ENCODE measurements at regions not wholly inside any gene's neighbourhood (a gene's known extent, or its start where the extent isn't known, plus 50 kb on each side); places are given as distances from the start of the nearest gene placed in this dataset.

DNA sequence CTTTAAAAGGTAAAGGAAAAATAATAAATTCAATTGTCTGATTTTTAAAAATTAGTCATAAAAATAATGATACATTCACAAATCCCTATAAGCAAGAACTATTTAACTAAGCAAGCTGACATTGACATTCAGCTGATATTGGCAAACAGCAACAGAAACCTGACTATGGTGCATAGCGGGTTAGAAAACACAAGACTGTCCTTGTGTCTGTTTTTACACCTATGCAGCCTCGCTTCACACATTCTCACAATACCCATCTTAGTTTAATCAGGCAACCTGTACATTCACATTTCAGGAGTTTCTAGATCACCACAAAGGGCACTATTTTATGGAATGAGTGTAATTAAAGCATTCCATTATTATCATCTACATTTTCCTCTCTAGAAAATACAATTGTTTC lies 737.1 kb downstream of the KCNA4 start:
- no peak overlapping the region for H3K4me3 ChIP-seq (replicated peaks; ENCODE audit: low read depth, low read length)
- DNase-seq (ENCODE audit: extremely low read depth, insufficient read length) = no peak
- no peaks in the 10 kb centered on the region for H3K36me3 ChIP-seq (ENCODE audit: control insufficient read depth, insufficient read depth, low read length)
- no peaks in the 10 kb centered on the region for H3K27me3 ChIP-seq (replicated peaks; ENCODE audit: control insufficient read depth, insufficient read depth, low read length)
- TF ChIP-seq, protein P1, sequence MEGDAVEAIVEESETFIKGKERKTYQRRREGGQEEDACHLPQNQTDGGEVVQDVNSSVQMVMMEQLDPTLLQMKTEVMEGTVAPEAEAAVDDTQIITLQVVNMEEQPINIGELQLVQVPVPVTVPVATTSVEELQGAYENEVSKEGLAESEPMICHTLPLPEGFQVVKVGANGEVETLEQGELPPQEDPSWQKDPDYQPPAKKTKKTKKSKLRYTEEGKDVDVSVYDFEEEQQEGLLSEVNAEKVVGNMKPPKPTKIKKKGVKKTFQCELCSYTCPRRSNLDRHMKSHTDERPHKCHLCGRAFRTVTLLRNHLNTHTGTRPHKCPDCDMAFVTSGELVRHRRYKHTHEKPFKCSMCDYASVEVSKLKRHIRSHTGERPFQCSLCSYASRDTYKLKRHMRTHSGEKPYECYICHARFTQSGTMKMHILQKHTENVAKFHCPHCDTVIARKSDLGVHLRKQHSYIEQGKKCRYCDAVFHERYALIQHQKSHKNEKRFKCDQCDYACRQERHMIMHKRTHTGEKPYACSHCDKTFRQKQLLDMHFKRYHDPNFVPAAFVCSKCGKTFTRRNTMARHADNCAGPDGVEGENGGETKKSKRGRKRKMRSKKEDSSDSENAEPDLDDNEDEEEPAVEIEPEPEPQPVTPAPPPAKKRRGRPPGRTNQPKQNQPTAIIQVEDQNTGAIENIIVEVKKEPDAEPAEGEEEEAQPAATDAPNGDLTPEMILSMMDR (IDR thresholded peaks at IDR 0.05; ENCODE audit: insufficient read depth, low read length, poor library complexity, severe bottlenecking) = no peak

DNA sequence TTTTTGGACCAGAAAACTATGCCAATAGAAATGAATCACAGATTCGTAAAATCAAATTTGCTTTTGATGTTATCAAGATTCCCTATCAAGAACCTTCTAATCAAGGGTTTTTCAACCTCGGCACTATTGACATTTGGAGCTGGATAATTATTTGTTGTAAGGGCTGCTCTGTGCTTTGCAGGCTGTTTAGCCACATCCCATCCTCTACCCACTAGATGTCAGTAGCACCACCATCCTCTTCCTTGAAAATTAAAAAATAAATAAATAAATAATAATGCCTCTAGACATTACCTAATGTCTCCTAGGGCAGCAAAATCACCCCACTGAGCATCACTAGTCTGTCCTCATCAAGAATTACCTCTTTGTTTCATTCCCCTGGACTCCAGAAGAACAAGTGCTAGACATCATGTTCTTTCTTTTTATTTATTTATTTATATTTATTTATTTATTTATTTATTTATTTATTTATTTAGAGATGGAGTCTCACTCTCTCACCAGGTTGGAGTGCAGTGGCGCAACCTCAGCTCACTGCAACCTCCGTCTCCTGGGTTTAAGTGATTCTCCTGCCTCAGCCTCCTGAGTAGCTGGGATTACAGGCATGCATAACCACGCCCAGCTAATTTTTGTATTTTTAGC lies 744.7 kb downstream of the KCNA4 start:
- DNase-seq (ENCODE audit: extremely low read depth, insufficient read length) = no peak
- no peaks in the 10 kb centered on the region for H3K36me3 ChIP-seq (ENCODE audit: control insufficient read depth, insufficient read depth, low read length)
- TF ChIP-seq, protein P1 (IDR thresholded peaks at IDR 0.05; ENCODE audit: insufficient read depth, low read length, poor library complexity, severe bottlenecking) = no peak
- no peak overlapping the region for H3K4me3 ChIP-seq (replicated peaks; ENCODE audit: low read depth, low read length)
- no peaks in the 10 kb centered on the region for H3K27me3 ChIP-seq (replicated peaks; ENCODE audit: control insufficient read depth, insufficient read depth, low read length)

- H3K4me3 ChIP-seq (replicated peaks; ENCODE audit: low read depth, low read length) = no peak overlapping the region
- TF ChIP-seq, protein P1 (IDR thresholded peaks at IDR 0.05; ENCODE audit: insufficient read depth, low read length, poor library complexity, severe bottlenecking) = no peak
Observed at GRCh38 chr11:29271616-29272015, 745.2 kb downstream of the KCNA4 start.

DNA sequence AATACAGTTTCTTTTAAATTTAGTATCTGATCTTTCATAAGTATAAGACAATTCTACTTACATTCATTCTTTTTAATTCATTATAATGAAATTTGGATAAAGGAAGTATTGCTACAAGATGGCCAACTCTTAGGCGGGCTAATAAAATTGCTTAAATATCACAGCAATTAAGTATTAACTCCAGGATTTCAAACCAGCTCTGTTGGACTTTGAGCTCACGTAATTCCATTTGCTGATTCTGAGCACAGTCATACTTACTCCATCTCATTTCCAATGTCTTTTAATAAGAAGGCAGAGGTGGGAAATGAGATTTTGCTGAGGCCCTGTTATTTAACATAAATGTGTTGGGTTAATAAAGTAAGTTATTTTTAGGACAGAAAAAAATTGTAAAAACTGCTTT lies 748.1 kb downstream of the KCNA4 start:
- no peak for DNase-seq (ENCODE audit: extremely low read depth, insufficient read length)
- H3K4me3 ChIP-seq (replicated peaks; ENCODE audit: low read depth, low read length) = no peak overlapping the region
- no peaks in the 10 kb centered on the region for H3K27me3 ChIP-seq (replicated peaks; ENCODE audit: control insufficient read depth, insufficient read depth, low read length)
- H3K36me3 ChIP-seq (ENCODE audit: control insufficient read depth, insufficient read depth, low read length) = no peaks in the 10 kb centered on the region
- TF ChIP-seq, protein P1 (IDR thresholded peaks at IDR 0.05; ENCODE audit: insufficient read depth, low read length, poor library complexity, severe bottlenecking) = no peak

More at GRCh38 chr11:29271616-29272015, 745.2 kb downstream of the KCNA4 start:
- no peak for DNase-seq (ENCODE audit: extremely low read depth, insufficient read length)
- Histone ChIP-seq H3K36me3 (ENCODE audit: control insufficient read depth, insufficient read depth, low read length) (no peaks in the 10 kb centered on the region), H3K27me3 (replicated peaks; ENCODE audit: control insufficient read depth, insufficient read depth, low read length) (no peaks in the 10 kb centered on the region)

DNA sequence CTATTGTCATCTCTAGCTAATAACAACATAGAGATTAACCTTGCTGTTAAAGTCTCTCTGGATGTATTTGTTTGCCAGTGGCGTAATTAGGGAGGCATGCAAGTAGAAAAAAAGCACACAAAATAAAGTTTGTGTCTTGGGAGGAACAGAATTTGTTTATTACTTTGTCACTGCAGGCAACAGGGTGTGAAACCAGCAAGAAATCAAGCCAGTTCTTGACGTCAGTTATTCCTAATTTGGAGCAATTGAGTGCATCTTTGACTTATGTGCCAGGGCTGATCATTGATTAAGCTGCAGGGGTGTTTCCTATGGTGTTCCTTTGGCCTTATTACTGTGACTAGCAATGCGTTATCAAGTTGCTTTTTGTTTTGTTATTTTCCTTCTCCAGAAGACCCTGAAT lies 751.0 kb downstream of the KCNA4 start:
- TF ChIP-seq, protein P1 (IDR thresholded peaks at IDR 0.05; ENCODE audit: insufficient read depth, low read length, poor library complexity, severe bottlenecking) = no peak
- Histone ChIP-seq H3K36me3 (ENCODE audit: control insufficient read depth, insufficient read depth, low read length) (no peaks in the 10 kb centered on the region), H3K4me3 (replicated peaks; ENCODE audit: low read depth, low read length) (no peak overlapping the region), H3K27me3 (replicated peaks; ENCODE audit: control insufficient read depth, insufficient read depth, low read length) (no peaks in the 10 kb centered on the region)
- DNase-seq (ENCODE audit: extremely low read depth, insufficient read length) = no peak

DNA sequence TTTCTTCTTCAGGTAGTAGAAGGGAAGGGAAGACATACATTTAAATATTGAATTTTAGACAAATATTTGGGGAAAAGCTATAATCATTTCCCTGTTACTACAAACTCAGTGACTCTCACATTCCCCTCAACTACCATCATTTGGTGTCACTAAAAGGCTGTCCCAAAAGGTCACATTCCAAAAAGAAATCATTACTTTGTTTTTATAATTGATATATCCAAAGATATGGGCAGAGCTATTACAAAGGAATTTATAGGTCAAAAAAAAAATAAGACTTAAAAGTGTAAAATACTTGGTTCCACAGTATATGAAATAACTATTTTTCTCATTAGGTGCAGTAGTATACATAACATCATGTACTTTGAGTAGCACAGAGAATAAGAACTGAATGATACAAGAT lies 751.4 kb downstream of the KCNA4 start:
- Histone ChIP-seq H3K27me3 (replicated peaks; ENCODE audit: control insufficient read depth, insufficient read depth, low read length) (no peaks in the 10 kb centered on the region), H3K36me3 (ENCODE audit: control insufficient read depth, insufficient read depth, low read length) (no peaks in the 10 kb centered on the region), H3K4me3 (replicated peaks; ENCODE audit: low read depth, low read length) (no peak overlapping the region)
- no peak for DNase-seq (ENCODE audit: extremely low read depth, insufficient read length)
- TF ChIP-seq, protein P1 (IDR thresholded peaks at IDR 0.05; ENCODE audit: insufficient read depth, low read length, poor library complexity, severe bottlenecking) = no peak
